ENCODE measurements at regions not wholly inside any gene's neighbourhood (a gene's known extent, or its start where the extent isn't known, plus 50 kb on each side); places are given as distances from the start of the nearest gene placed in this dataset.

GRCh38 chr2:146721486-146721885 is 1123.3 kb upstream of the ACVR2A start:
- BruUV-seq (replicated peaks), result no TSS peak
- ChIA-PET CTCF (no interaction called here), POLR2A (ENCODE audit: unreplicated experiment) (no interaction called here)
- H3K9me3 ChIP-seq (ENCODE audit: insufficient read depth, low read depth), result no peaks in the 10 kb centered on the region
- no peaks in the 10 kb centered on the region for H3K9me2 ChIP-seq (ENCODE audit: insufficient read depth)
- no peak overlapping the region for H2AFZ ChIP-seq
- H3K4me2 ChIP-seq, result no peak overlapping the region
- intact Hi-C loops (cut with micrococcal nuclease; ENCODE audit: unreplicated experiment), result no loop called here
- no peaks in the 10 kb centered on the region for H3F3A ChIP-seq (ENCODE audit: insufficient read depth, low read depth)
- no peaks in the 10 kb centered on the region for H3K4me1 ChIP-seq (replicated peaks; ENCODE audit: insufficient read depth)
- H3K27ac ChIP-seq, result no peak overlapping the region
- DNase-seq, result peak in 1 of 2 experiments; percentile 41
- no peaks in the 10 kb centered on the region for H3K27me3 ChIP-seq (ENCODE audit: insufficient read depth, low read depth)
- no peaks in the 10 kb centered on the region for H3K36me3 ChIP-seq (ENCODE audit: low read depth)
- no peaks in the 10 kb centered on the region for H3K79me2 ChIP-seq (ENCODE audit: low read depth)
- no peak for TF ChIP-seq CTCF (conservative IDR thresholded peaks at IDR 0.05)
- no peak for TF ChIP-seq EZH2 (IDR thresholded peaks at IDR 0.05; ENCODE audit: low read depth)
- no peaks in the 10 kb centered on the region for H4K20me1 ChIP-seq (ENCODE audit: insufficient read depth)
- H3K4me3 ChIP-seq, result no peak overlapping the region

GRCh38 chr2:146720170-146720569 is 1124.7 kb upstream of the ACVR2A start:
- H3K4me2 ChIP-seq, result no peak overlapping the region
- no peak overlapping the region for H3K27ac ChIP-seq
- H3F3A ChIP-seq (ENCODE audit: insufficient read depth, low read depth), result no peaks in the 10 kb centered on the region
- BruUV-seq (replicated peaks), result no TSS peak
- DNase-seq, result no peak
- H3K27me3 ChIP-seq (ENCODE audit: insufficient read depth, low read depth), result no peaks in the 10 kb centered on the region
- H3K4me3 ChIP-seq, result no peak overlapping the region
- no peaks in the 10 kb centered on the region for H3K9me3 ChIP-seq (ENCODE audit: insufficient read depth, low read depth)
- CTCF ChIA-PET, result no interaction called here
- TF ChIP-seq CTCF (conservative IDR thresholded peaks at IDR 0.05), result no peak
- no peak for TF ChIP-seq EZH2 (IDR thresholded peaks at IDR 0.05; ENCODE audit: low read depth)
- no peaks in the 10 kb centered on the region for H3K4me1 ChIP-seq (replicated peaks; ENCODE audit: insufficient read depth)
- POLR2A ChIA-PET (ENCODE audit: unreplicated experiment), result no interaction called here
- intact Hi-C loops (cut with micrococcal nuclease; ENCODE audit: unreplicated experiment), result no loop called here
- H3K79me2 ChIP-seq (ENCODE audit: low read depth), result no peaks in the 10 kb centered on the region
- no peak overlapping the region for H2AFZ ChIP-seq
- no peaks in the 10 kb centered on the region for H3K36me3 ChIP-seq (ENCODE audit: low read depth)
- no peaks in the 10 kb centered on the region for H4K20me1 ChIP-seq (ENCODE audit: insufficient read depth)
- H3K9me2 ChIP-seq (ENCODE audit: insufficient read depth), result no peaks in the 10 kb centered on the region

- TF ChIP-seq EZH2 (IDR thresholded peaks at IDR 0.05; ENCODE audit: low read depth) (no peak), CTCF (conservative IDR thresholded peaks at IDR 0.05) (no peak)
- no peak overlapping the region for H3K4me3 ChIP-seq
- H3K4me1 ChIP-seq (replicated peaks; ENCODE audit: insufficient read depth), result no peaks in the 10 kb centered on the region
- ChIA-PET POLR2A (ENCODE audit: unreplicated experiment) (no interaction called here), CTCF (no interaction called here)
- no peaks in the 10 kb centered on the region for H3F3A ChIP-seq (ENCODE audit: insufficient read depth, low read depth)
- H2AFZ ChIP-seq, result no peak overlapping the region
- intact Hi-C loops (cut with micrococcal nuclease; ENCODE audit: unreplicated experiment), result no loop called here
- DNase-seq, result no peak
- BruUV-seq (replicated peaks), result no TSS peak
- no peaks in the 10 kb centered on the region for H3K9me2 ChIP-seq (ENCODE audit: insufficient read depth)
- no peaks in the 10 kb centered on the region for H4K20me1 ChIP-seq (ENCODE audit: insufficient read depth)
- no peaks in the 10 kb centered on the region for H3K27me3 ChIP-seq (ENCODE audit: insufficient read depth, low read depth)
- H3K79me2 ChIP-seq (ENCODE audit: low read depth), result no peaks in the 10 kb centered on the region
- H3K4me2 ChIP-seq, result no peak overlapping the region
- H3K27ac ChIP-seq, result no peak overlapping the region
- no peaks in the 10 kb centered on the region for H3K9me3 ChIP-seq (ENCODE audit: insufficient read depth, low read depth)
- no peaks in the 10 kb centered on the region for H3K36me3 ChIP-seq (ENCODE audit: low read depth)
These were observed 1128.2 kb upstream of the ACVR2A start for GRCh38 chr2:146716591-146716990.
